UCSD-AML1 (cell line): ENCODE measurements at regions not wholly inside any gene's neighbourhood (a gene's known extent, or its start where the extent isn't known, plus 50 kb on each side); places are given as distances from the start of the nearest gene placed in this dataset.
"Not testable (repeated sequence)": the region's sequence is repeated elsewhere in the genome, so short reads cannot be mapped to it uniquely, and the experiment has no call there.

Experiments used
- DNase-seq: peaks from one replicate; lab custom pipeline; 2025; ENCODE audit not compliant: unreplicated experiment; lab: John Stamatoyannopoulos, UW

GRCh38 chr2:133871545-133872209 is 303.4 kb upstream of the NCKAP5 start:
- no peak for DNase-seq

GRCh38 chr2:133878326-133878725 is 310.1 kb upstream of the NCKAP5 start:
- no peak for DNase-seq

GRCh38 chr2:133879703-133880102 is 311.4 kb upstream of the NCKAP5 start:
- DNase-seq: no peak

GRCh38 chr2:133882159-133882558 is 313.9 kb upstream of the NCKAP5 start:
- not testable (repeated sequence) for DNase-seq

GRCh38 chr2:133884739-133885381 is 316.6 kb upstream of the NCKAP5 start:
- no peak for DNase-seq

GRCh38 chr2:133885847-133886246 is 317.6 kb upstream of the NCKAP5 start:
- DNase-seq: no peak

GRCh38 chr2:133886735-133887675 is 318.7 kb upstream of the NCKAP5 start:
- DNase-seq: peak; percentile 44

- DNase-seq: no peak
Observed at GRCh38 chr2:133887676-133888040, 319.4 kb upstream of the NCKAP5 start.

GRCh38 chr2:133888107-133888506 is 319.8 kb upstream of the NCKAP5 start:
- DNase-seq: no peak

- DNase-seq: no peak
Observed at GRCh38 chr2:133888621-133889219, 320.5 kb upstream of the NCKAP5 start.

- no peak for DNase-seq
Observed at GRCh38 chr2:133892352-133892913, 324.2 kb upstream of the NCKAP5 start.

GRCh38 chr2:133894429-133894828 is 326.2 kb upstream of the NCKAP5 start:
- no peak for DNase-seq

GRCh38 chr2:133897838-133898237 is 329.6 kb upstream of the NCKAP5 start:
- DNase-seq: not testable (repeated sequence)

GRCh38 chr2:133900909-133901308 is 332.6 kb upstream of the NCKAP5 start:
- DNase-seq: no peak

GRCh38 chr2:133906396-133906795 is 338.1 kb upstream of the NCKAP5 start:
- DNase-seq: no peak

GRCh38 chr2:133906926-133907325 is 338.7 kb upstream of the NCKAP5 start:
- DNase-seq: no peak

GRCh38 chr2:133908171-133908570 is 339.9 kb upstream of the NCKAP5 start:
- DNase-seq: no peak

GRCh38 chr2:133918141-133918540 is 335.7 kb upstream of the MGAT5 start:
- no peak for DNase-seq

GRCh38 chr2:133919285-133919684 is 334.6 kb upstream of the MGAT5 start:
- no peak for DNase-seq

- no peak for DNase-seq
Observed at GRCh38 chr2:133927894-133928293, 326.0 kb upstream of the MGAT5 start.

- DNase-seq: no peak
Observed at GRCh38 chr2:133936096-133936495, 317.8 kb upstream of the MGAT5 start.
